Ishikawa (cell line): ENCODE measurements at regions not wholly inside any gene's neighbourhood (a gene's known extent, or its start where the extent isn't known, plus 50 kb on each side); places are given as distances from the start of the nearest gene placed in this dataset.

ENCODE experiments used
- CEBPB ChIP-seq: IDR thresholded peaks from 2 replicates; pipeline ENCODE4 v1.6.1; 2012
- CREB1 ChIP-seq: IDR thresholded peaks from 2 replicates; pipeline ENCODE4 v1.6.1; 2012; ENCODE audit warnings: low read depth
- EGR1 ChIP-seq: IDR thresholded peaks from 2 replicates; pipeline ENCODE4 v1.6.1; 2012
- EP300 ChIP-seq: IDR thresholded peaks from 2 replicates; pipeline ENCODE4 v1.6.1; 2012; ENCODE audit warnings: borderline replicate concordance
- FOXM1 ChIP-seq: IDR thresholded peaks from 2 replicates; pipeline ENCODE4 v1.6.1; 2012; ENCODE audit warnings: low read depth, borderline replicate concordance
- MAX ChIP-seq: IDR thresholded peaks from 2 replicates; pipeline ENCODE4 v1.6.1; 2012
- NFIC ChIP-seq: IDR thresholded peaks from 2 replicates; pipeline ENCODE4 v1.6.1; 2012
- RAD21 ChIP-seq: IDR thresholded peaks from 2 replicates; pipeline ENCODE4 v1.6.1; 2012; ENCODE audit warnings: low read depth
- REST ChIP-seq: IDR thresholded peaks from 2 replicates; pipeline ENCODE4 v1.6.1; 2012; ENCODE audit warnings: low read depth, mild to moderate bottlenecking
- TAF1 ChIP-seq: IDR thresholded peaks from 2 replicates; pipeline ENCODE4 v1.6.1; 2012; ENCODE audit warnings: low read depth, mild to moderate bottlenecking
- TCF12 ChIP-seq: IDR thresholded peaks from 2 replicates; pipeline ENCODE4 v1.6.1; 2012; ENCODE audit warnings: low read depth
- TEAD4 ChIP-seq: IDR thresholded peaks from 2 replicates; pipeline ENCODE4 v1.6.1; 2012
- USF1 ChIP-seq: IDR thresholded peaks from 2 replicates; pipeline ENCODE4 v1.6.1; 2012
- YY1 ChIP-seq: IDR thresholded peaks from 2 replicates; pipeline ENCODE4 v1.6.1; 2012; ENCODE audit warnings: low read depth
- ZBTB7A ChIP-seq: IDR thresholded peaks from 2 replicates; pipeline ENCODE4 v1.6.1; 2012; ENCODE audit warnings: low read depth

GRCh38 chr18:56214706-56215105 lies 423.7 kb downstream of the TXNL1 start:
- no peak for TF ChIP-seq EGR1
- no peak for TF ChIP-seq EP300
- no peak for TF ChIP-seq FOXM1
- TF ChIP-seq MAX, result no peak
- TF ChIP-seq NFIC, result no peak
- no peak for TF ChIP-seq TEAD4
- no peak for TF ChIP-seq ZBTB7A

- TF ChIP-seq YY1, result no peak
- TF ChIP-seq REST, result no peak
Observed at GRCh38 chr18:56210520-56210919, 427.9 kb downstream of the TXNL1 start.

- TF ChIP-seq EGR1 (no peak), CEBPB (no peak), FOXM1 (no peak), EP300 (no peak), CREB1 (no peak), TCF12 (no peak), NFIC (no peak)
Observed at GRCh38 chr18:56207989-56208388, 430.4 kb downstream of the TXNL1 start.

- TF ChIP-seq EP300 (no peak), FOXM1 (no peak)
Observed at GRCh38 chr18:56204052-56204451, 434.3 kb downstream of the TXNL1 start.

GRCh38 chr18:56202678-56203077 lies 435.7 kb downstream of the TXNL1 start:
- TF ChIP-seq ZBTB7A (no peak), TCF12 (no peak), FOXM1 (no peak), NFIC (no peak), MAX (no peak), RAD21 (no peak), EP300 (no peak), REST (no peak), CEBPB (no peak), YY1 (no peak)

- TF ChIP-seq FOXM1 (no peak), TEAD4 (no peak)
Observed at GRCh38 chr18:56200381-56200911, 437.9 kb downstream of the TXNL1 start.

GRCh38 chr18:56199580-56200330 lies 438.6 kb downstream of the TXNL1 start:
- TF ChIP-seq TCF12 (no peak), CEBPB (no peak)

GRCh38 chr18:56197241-56197859 lies 441.0 kb downstream of the TXNL1 start:
- TF ChIP-seq NFIC, result no peak
- no peak for TF ChIP-seq RAD21
- TF ChIP-seq FOXM1, result no peak
- no peak for TF ChIP-seq EGR1
- no peak for TF ChIP-seq REST
- no peak for TF ChIP-seq YY1
- no peak for TF ChIP-seq TEAD4
- TF ChIP-seq USF1, result no peak
- no peak for TF ChIP-seq TAF1
- no peak for TF ChIP-seq TCF12
- TF ChIP-seq MAX, result no peak
- no peak for TF ChIP-seq ZBTB7A
- TF ChIP-seq EP300, result no peak
- no peak for TF ChIP-seq CREB1
- no peak for TF ChIP-seq CEBPB
